ENCODE measurements at regions not wholly inside any gene's neighbourhood (a gene's known extent, or its start where the extent isn't known, plus 50 kb on each side); places are given as distances from the start of the nearest gene placed in this dataset.
A peak's percentile ranks its signal among the peaks of the same experiment; 100 is the strongest.

DNA sequence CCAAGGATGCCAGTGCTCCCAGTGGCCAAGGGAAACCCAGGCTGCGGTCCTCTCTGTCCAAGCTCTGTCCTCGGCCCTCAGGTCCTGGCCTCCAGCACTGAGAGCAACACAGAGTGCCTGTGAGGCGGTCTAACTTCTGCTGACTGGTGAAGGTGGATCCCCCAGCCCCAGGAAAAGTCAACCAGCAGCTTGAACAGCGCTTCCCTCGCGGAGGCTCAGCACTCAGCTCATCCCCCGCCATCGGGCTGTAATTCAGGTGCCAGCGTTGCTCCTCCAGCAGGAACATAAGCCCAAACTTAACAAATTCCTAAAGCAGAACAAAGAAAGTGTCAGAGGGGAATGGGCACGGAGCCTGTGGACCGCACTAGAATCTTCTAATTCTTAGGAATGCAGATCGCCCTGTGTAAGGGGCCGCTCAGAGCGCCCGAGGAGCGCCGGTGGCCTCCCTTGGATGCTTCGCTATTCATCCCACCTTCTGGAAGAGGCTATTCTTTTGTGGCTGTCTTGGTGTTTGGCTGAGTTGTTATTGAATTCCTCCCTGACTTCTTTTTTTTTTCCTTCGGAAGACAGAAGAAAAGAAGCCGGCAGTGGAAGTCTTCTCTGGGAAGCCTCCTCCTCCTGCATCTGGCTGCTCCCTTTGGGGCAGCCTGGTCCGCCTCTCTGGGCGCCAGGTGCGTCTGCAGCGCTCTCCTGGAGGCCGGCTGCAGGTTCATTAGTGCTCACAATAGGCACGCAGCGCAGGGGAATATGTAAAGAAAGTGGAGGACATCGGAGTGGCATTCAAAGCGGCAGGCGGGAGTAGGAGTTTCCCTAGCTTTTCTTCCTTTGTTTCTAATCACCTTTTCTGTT lies 905.6 kb downstream of the TSN start:
- H3K36me3 ChIP-seq, result no peaks in the 10 kb centered on the region
- no peak overlapping the region for H3K4me3 ChIP-seq
- no peak overlapping the region for H3K27ac ChIP-seq
- peaks cover 48% of the 10 kb centered on the region for H3K27me3 ChIP-seq
- no peaks in the 10 kb centered on the region for H3K9me3 ChIP-seq (ENCODE audit: low read depth)
- no peak for TF ChIP-seq CTCF (IDR thresholded peaks at IDR 0.05; ENCODE audit: low read depth, low read length)
- H3K4me1 ChIP-seq (ENCODE audit: low read depth), result no peaks in the 10 kb centered on the region
- DNase-seq (ENCODE audit: low read depth in 1 of 2, low spot score in 1 of 2), result peak in 1 of 2 donors; percentile 7

DNA sequence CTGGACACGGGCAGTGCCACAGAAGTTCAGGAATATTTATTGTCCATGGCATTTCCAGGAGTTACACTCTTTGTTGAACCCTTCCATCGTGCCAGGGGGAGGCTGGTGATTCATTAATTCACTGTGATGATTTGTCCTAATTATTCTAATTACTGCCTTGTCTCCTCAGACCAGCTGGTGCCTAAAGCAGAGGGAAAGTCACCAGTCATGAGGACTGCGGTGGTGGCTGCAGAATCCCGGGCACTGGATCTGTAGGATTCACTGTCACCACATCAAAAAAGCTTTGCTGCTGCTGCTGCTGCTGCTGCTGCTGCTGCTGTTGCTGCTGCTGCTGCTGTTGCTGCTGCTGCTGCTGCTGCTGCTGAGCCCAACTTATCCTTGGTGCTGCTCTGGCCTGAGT lies 908.2 kb downstream of the TSN start:
- Histone ChIP-seq H3K27me3 (peaks cover 48% of the 10 kb centered on the region), H3K36me3 (no peaks in the 10 kb centered on the region), H3K4me1 (ENCODE audit: low read depth) (no peaks in the 10 kb centered on the region), H3K9me3 (ENCODE audit: low read depth) (no peaks in the 10 kb centered on the region), H3K4me3 (no peak overlapping the region), H3K27ac (no peak overlapping the region)
- TF ChIP-seq CTCF (IDR thresholded peaks at IDR 0.05; ENCODE audit: low read depth, low read length), result no peak
- DNase-seq (ENCODE audit: low read depth in 1 of 2, low spot score in 1 of 2), result no peak

- H3K27me3 ChIP-seq, result no peaks in the 10 kb centered on the region
- H3K4me3 ChIP-seq, result no peak overlapping the region
- no peak for DNase-seq (ENCODE audit: low read depth in 1 of 2, low spot score in 1 of 2)
- H3K36me3 ChIP-seq, result no peaks in the 10 kb centered on the region
- H3K27ac ChIP-seq, result no peak overlapping the region
- no peaks in the 10 kb centered on the region for H3K9me3 ChIP-seq (ENCODE audit: low read depth)
- no peak for TF ChIP-seq CTCF (IDR thresholded peaks at IDR 0.05; ENCODE audit: low read depth, low read length)
- H3K4me1 ChIP-seq (ENCODE audit: low read depth), result no peaks in the 10 kb centered on the region
These were observed 914.2 kb downstream of the TSN start for GRCh38 chr2:122669627-122670026.

GRCh38 chr2:122670897-122671296 lies 915.4 kb downstream of the TSN start:
- no peak for DNase-seq (ENCODE audit: low read depth in 1 of 2, low spot score in 1 of 2)
- H3K27ac ChIP-seq, result no peak overlapping the region
- H3K36me3 ChIP-seq, result no peaks in the 10 kb centered on the region
- H3K4me1 ChIP-seq (ENCODE audit: low read depth), result no peaks in the 10 kb centered on the region
- no peaks in the 10 kb centered on the region for H3K9me3 ChIP-seq (ENCODE audit: low read depth)
- H3K4me3 ChIP-seq, result no peak overlapping the region
- TF ChIP-seq CTCF (IDR thresholded peaks at IDR 0.05; ENCODE audit: low read depth, low read length), result no peak
- no peaks in the 10 kb centered on the region for H3K27me3 ChIP-seq

DNA sequence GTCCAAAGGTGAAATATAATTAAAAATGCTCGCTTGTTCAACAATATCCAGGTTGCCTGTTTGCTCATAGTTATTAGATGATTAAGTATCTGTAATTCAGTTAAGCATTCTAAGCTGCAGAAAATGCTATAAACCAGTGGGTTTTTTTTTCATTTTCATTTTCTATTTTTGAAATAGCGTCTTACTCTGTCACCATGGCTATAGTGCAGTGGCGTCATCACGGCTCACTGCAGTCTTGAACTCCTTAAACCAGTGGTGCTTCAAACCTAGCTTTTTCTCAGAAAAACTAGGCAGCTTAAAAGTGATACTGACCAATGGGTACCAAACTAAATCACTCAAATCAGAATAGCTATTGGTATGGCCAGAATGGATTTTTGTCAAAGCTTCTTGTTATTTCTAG lies 925.2 kb downstream of the TSN start:
- DNase-seq (ENCODE audit: low read depth in 1 of 2, low spot score in 1 of 2), result no peak
- TF ChIP-seq CTCF (IDR thresholded peaks at IDR 0.05; ENCODE audit: low read depth, low read length), result no peak
- H3K27ac ChIP-seq, result no peak overlapping the region
- no peak overlapping the region for H3K4me3 ChIP-seq
- no peaks in the 10 kb centered on the region for H3K4me1 ChIP-seq (ENCODE audit: low read depth)
- no peaks in the 10 kb centered on the region for H3K27me3 ChIP-seq
- H3K9me3 ChIP-seq (ENCODE audit: low read depth), result no peaks in the 10 kb centered on the region
- H3K36me3 ChIP-seq, result no peaks in the 10 kb centered on the region
